CD14-positive monocyte (primary cell): ENCODE measurements at regions not wholly inside any gene's neighbourhood (a gene's known extent, or its start where the extent isn't known, plus 50 kb on each side); places are given as distances from the start of the nearest gene placed in this dataset.
A peak's percentile ranks its signal among the peaks of the same experiment; 100 is the strongest.

ENCODE experiments used
- DNase-seq, 3 donors: peaks; one replicate each; pipeline ENCODE4 v3.0.0-alpha.2; 2011 to 2022
- H2AFZ ChIP-seq: 2 replicates; pipeline ENCODE4 v1.6.0; 2012; ENCODE audit warnings: mild to moderate bottlenecking, low read depth, low read length, inconsistent platforms; ENCODE audit not compliant: insufficient read depth, poor library complexity, severe bottlenecking
- H3K27ac ChIP-seq, 2 donors: 1 replicate in 1 of 2; 2 replicates in 1 of 2; pipeline ENCODE4 v1.5.1; 2012 to 2013; ENCODE audit warnings: low read length in 2 of 2, control low read depth in 1 of 2, inconsistent platforms in 1 of 2, low read depth in 1 of 2, mild to moderate bottlenecking in 1 of 2
- H3K27me3 ChIP-seq, 2 donors: one replicate each; pipeline versions ENCODE4 v1.6.0 to v1.6.1; 2011 to 2013; ENCODE audit warnings: low read length in 2 of 2; ENCODE audit not compliant: control insufficient read depth in 2 of 2, insufficient read depth in 2 of 2
- H3K36me3 ChIP-seq, 2 donors: replicated peaks in 1 of 2; 1 replicate in 1 of 2; 2 replicates in 1 of 2; pipeline versions ENCODE4 v1.5.1 to v1.6.1; 2012 to 2013; ENCODE audit warnings: low read length in 2 of 2, control low read depth in 1 of 2, inconsistent platforms in 1 of 2, mild to moderate bottlenecking in 1 of 2; ENCODE audit not compliant: insufficient read depth in 2 of 2, control insufficient read depth in 1 of 2
- H3K4me1 ChIP-seq, 2 donors: 1 replicate in 1 of 2; 2 replicates in 1 of 2; pipeline versions ENCODE4 v1.5.1 to v1.6.1; 2012 to 2013; ENCODE audit warnings: low read length in 2 of 2, control low read depth in 1 of 2, inconsistent platforms in 1 of 2, mild to moderate bottlenecking in 1 of 2, moderate library complexity in 1 of 2; ENCODE audit not compliant: insufficient read depth in 2 of 2, control insufficient read depth in 1 of 2
- H3K4me2 ChIP-seq: replicated peaks from 2 replicates; pipeline ENCODE3; 2012; ENCODE audit warnings: low read length, moderate library complexity, mild to moderate bottlenecking; ENCODE audit not compliant: poor library complexity, severe bottlenecking; ENCODE audit errors: extremely low read depth
- H3K4me3 ChIP-seq, 3 experiments: fragments of 200-600 bp in 1 of 3; sonication (generic) in 1 of 3; replicated peaks in 1 of 3; 1 replicate in 2 of 3; 2 replicates in 1 of 3; pipeline ENCODE4 v1.5.1; 2011 to 2013; ENCODE audit warnings: low read length in 3 of 3, mild to moderate bottlenecking in 3 of 3, control low read depth in 2 of 3, low read depth in 2 of 3, inconsistent platforms in 1 of 3, moderate library complexity in 1 of 3
- H3K79me2 ChIP-seq: 2 replicates; pipeline ENCODE4 v1.6.0; 2012; ENCODE audit warnings: mild to moderate bottlenecking, control low read depth, inconsistent platforms, low read length, moderate library complexity; ENCODE audit not compliant: insufficient read depth
- H3K9ac ChIP-seq: 2 replicates; pipeline ENCODE4 v1.6.0; 2017; ENCODE audit warnings: low read length, mild to moderate bottlenecking; ENCODE audit not compliant: insufficient read depth, poor library complexity, severe bottlenecking
- H3K9me3 ChIP-seq, 2 donors: replicated peaks in 1 of 2; 1 replicate in 1 of 2; 2 replicates in 1 of 2; pipeline versions ENCODE4 v1.5.1 to v1.6.1; 2012 to 2013; ENCODE audit warnings: low read length in 2 of 2, control low read depth in 1 of 2; ENCODE audit not compliant: control insufficient read depth in 1 of 2, insufficient read depth in 1 of 2
- H4K20me1 ChIP-seq: 2 replicates; pipeline ENCODE4 v1.6.0; 2012; ENCODE audit warnings: mild to moderate bottlenecking, low read length, control low read depth, moderate library complexity; ENCODE audit not compliant: insufficient read depth
- H3K27ac Mint-ChIP-seq, 7 donors: one replicate each; pipeline ENCODE4 v1.8.0; 2020; ENCODE audit warnings: mild to moderate bottlenecking in 7 of 7, mixed read lengths in 7 of 7, moderate library complexity in 6 of 7, inconsistent platforms in 2 of 7
- H3K27me3 Mint-ChIP-seq, 3 donors: one replicate each; pipeline ENCODE4 v1.8.0; 2021 to 2022; ENCODE audit warnings: low read depth in 3 of 3, mild to moderate bottlenecking in 3 of 3, mixed read lengths in 3 of 3, moderate library complexity in 3 of 3, inconsistent platforms in 1 of 3
- H3K36me3 Mint-ChIP-seq, 2 donors: one replicate each; pipeline ENCODE4 v1.8.0; 2020; ENCODE audit warnings: mixed read lengths in 2 of 2, inconsistent platforms in 1 of 2, mild to moderate bottlenecking in 1 of 2
- H3K4me1 Mint-ChIP-seq: one replicate; pipeline ENCODE4 v1.8.0; 2020; ENCODE audit warnings: mild to moderate bottlenecking, mixed read lengths
- H3K4me3 Mint-ChIP-seq, 2 donors: one replicate each; pipeline ENCODE4 v1.8.0; 2020; ENCODE audit warnings: mild to moderate bottlenecking in 2 of 2, mixed read lengths in 2 of 2, moderate library complexity in 1 of 2
- H3K9me3 Mint-ChIP-seq, 7 donors: one replicate each; pipeline ENCODE4 v1.8.0; 2020 to 2022; ENCODE audit warnings: mixed read lengths in 7 of 7, mild to moderate bottlenecking in 6 of 7, moderate library complexity in 6 of 7, inconsistent platforms in 2 of 7
- WGBS: methylation state at CpG from one replicate; pipeline ENCODE4 v1.1.5; 2013; ENCODE audit warnings: missing lambda C conversion rate; ENCODE audit not compliant: insufficient coverage; 5-methylcytosine and 5-hydroxymethylcytosine counted together
- intact Hi-C, 2 donors: fragments of 100-400 bp; cut with micrococcal nuclease; formaldehyde crosslinking; loops; one replicate each; pipeline versions ENCODE4 v1.15.0 to v1.15.1; 2023
- TF ChIP-seq, protein P1 (sequence below): fragments of 200-600 bp; IDR thresholded peaks from one replicate; pipeline ENCODE4 v1.8.0; 2022; ENCODE audit warnings: antibody characterized with exemption, mild to moderate bottlenecking

- WGBS, result 47% methylated on average over 2 of the region's 3 CpGs
- Histone ChIP-seq H3K9me3 (no peaks in the 10 kb centered on the region), H3K36me3 (no peaks in the 10 kb centered on the region), H3K27ac (no peak overlapping the region), H3K27me3 (no peaks in the 10 kb centered on the region), H4K20me1 (no peaks in the 10 kb centered on the region), H2AFZ (no peak overlapping the region), H3K79me2 (no peaks in the 10 kb centered on the region), H3K4me2 (no peak overlapping the region), H3K9ac (no peak overlapping the region), H3K4me3 (no peak overlapping the region), H3K4me1 (peaks cover 11 to 12% of the 10 kb centered on the region in 2 donors)
- H3K27ac Mint-ChIP-seq, result peak overlapping the region in 1 of 7 donors; percentile 14
- TF ChIP-seq, protein P1, sequence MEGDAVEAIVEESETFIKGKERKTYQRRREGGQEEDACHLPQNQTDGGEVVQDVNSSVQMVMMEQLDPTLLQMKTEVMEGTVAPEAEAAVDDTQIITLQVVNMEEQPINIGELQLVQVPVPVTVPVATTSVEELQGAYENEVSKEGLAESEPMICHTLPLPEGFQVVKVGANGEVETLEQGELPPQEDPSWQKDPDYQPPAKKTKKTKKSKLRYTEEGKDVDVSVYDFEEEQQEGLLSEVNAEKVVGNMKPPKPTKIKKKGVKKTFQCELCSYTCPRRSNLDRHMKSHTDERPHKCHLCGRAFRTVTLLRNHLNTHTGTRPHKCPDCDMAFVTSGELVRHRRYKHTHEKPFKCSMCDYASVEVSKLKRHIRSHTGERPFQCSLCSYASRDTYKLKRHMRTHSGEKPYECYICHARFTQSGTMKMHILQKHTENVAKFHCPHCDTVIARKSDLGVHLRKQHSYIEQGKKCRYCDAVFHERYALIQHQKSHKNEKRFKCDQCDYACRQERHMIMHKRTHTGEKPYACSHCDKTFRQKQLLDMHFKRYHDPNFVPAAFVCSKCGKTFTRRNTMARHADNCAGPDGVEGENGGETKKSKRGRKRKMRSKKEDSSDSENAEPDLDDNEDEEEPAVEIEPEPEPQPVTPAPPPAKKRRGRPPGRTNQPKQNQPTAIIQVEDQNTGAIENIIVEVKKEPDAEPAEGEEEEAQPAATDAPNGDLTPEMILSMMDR, result no peak
- H3K27me3 Mint-ChIP-seq, result peaks cover 0 to 1% (median 0%) of the 10 kb centered on the region in 3 donors
- H3K9me3 Mint-ChIP-seq, result peaks cover 0 to 5% (median 0%) of the 10 kb centered on the region in 7 donors
- H3K4me1 Mint-ChIP-seq, result peaks cover 45% of the 10 kb centered on the region
- DNase-seq, result no peak
- intact Hi-C loops, result no loop called here
- H3K36me3 Mint-ChIP-seq, result no peaks in the 10 kb centered on the region
- H3K4me3 Mint-ChIP-seq, result no peak overlapping the region
Observed at GRCh38 chr13:91211510-91211909, 136.0 kb upstream of the MIR17HG start.

DNA sequence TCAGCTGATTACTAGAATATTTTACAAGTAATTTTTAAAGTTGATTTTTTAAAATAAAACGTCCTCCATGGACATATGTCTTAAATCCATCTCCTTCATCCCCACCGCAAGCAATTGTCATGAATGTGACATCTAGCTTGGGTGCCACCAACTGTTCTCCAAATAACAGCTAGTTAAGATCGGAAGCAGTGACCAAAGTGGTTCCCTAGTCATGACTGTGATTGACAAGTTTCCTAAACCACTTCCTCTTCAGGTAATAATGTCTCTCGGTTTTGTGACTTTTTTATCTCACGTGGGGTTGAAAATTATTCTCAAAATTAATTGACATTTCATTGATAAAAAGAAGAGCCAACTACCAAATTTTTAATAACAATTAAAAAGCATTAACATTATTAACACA lies 135.3 kb upstream of the MIR17HG start:
- Histone ChIP-seq H3K4me2 (no peak overlapping the region), H3K27me3 (no peaks in the 10 kb centered on the region), H2AFZ (no peak overlapping the region), H3K9me3 (no peaks in the 10 kb centered on the region), H3K9ac (no peak overlapping the region), H3K4me1 (peaks cover 11 to 16% of the 10 kb centered on the region in 2 donors), H3K79me2 (no peaks in the 10 kb centered on the region), H3K36me3 (no peaks in the 10 kb centered on the region), H3K27ac (no peak overlapping the region), H4K20me1 (no peaks in the 10 kb centered on the region), H3K4me3 (no peak overlapping the region)
- no peak for DNase-seq
- Mint-ChIP-seq H3K27ac (no peak overlapping the region), H3K9me3 (peaks cover 0 to 5% (median 0%) of the 10 kb centered on the region in 7 donors), H3K4me1 (peaks cover 52% of the 10 kb centered on the region), H3K27me3 (peaks cover 0 to 1% (median 0%) of the 10 kb centered on the region in 3 donors), H3K36me3 (no peaks in the 10 kb centered on the region), H3K4me3 (no peak overlapping the region)
- intact Hi-C loops, result no loop called here
- TF ChIP-seq, protein P1, result no peak
- no CpG with 5 or more reads among the region's 5 CpGs for WGBS
